H1 (cell line): ENCODE measurements at regions not wholly inside any gene's neighbourhood (a gene's known extent, or its start where the extent isn't known, plus 50 kb on each side); places are given as distances from the start of the nearest gene placed in this dataset.

Experiments used
- ASH2L ChIP-seq: fragments of 200-600, 300-600 bp; sonication (generic); IDR thresholded peaks from one replicate; pipeline ENCODE4 v1.7.1; 2017; ENCODE audit warnings: low read length
- CHD2 ChIP-seq: IDR thresholded peaks from 2 replicates; pipeline ENCODE4 v1.6.1; 2012; ENCODE audit warnings: low read length, improper control_type of control experiment
- CREB1 ChIP-seq: IDR thresholded peaks from 2 replicates; pipeline ENCODE4 v1.6.1; 2012; ENCODE audit warnings: inconsistent platforms
- EZH2 ChIP-seq: fragments of 200-600 bp; sonication (generic); IDR thresholded peaks from 2 replicates; pipeline ENCODE4 v1.7.1; 2012; ENCODE audit warnings: low read depth, mild to moderate bottlenecking, moderate library complexity, low read length, inconsistent platforms; ENCODE audit not compliant: severe bottlenecking
- MAX ChIP-seq: IDR thresholded peaks from 2 replicates; pipeline ENCODE4 v1.6.1; 2012; ENCODE audit warnings: inconsistent platforms
- NANOG ChIP-seq: IDR thresholded peaks from 2 replicates; pipeline ENCODE4 v1.6.1; 2011; ENCODE audit warnings: low read length, low read depth, mild to moderate bottlenecking, inconsistent platforms; ENCODE audit not compliant: insufficient read depth, poor library complexity, severe bottlenecking
- RFX5 ChIP-seq: IDR thresholded peaks from 2 replicates; pipeline ENCODE4 v1.6.1; 2011; ENCODE audit warnings: low read depth, low read length, improper control_type of control experiment, borderline replicate concordance
- SP2 ChIP-seq: IDR thresholded peaks from 2 replicates; pipeline ENCODE4 v1.6.1; 2012; ENCODE audit warnings: mild to moderate bottlenecking, low read length, inconsistent platforms
- TAF1 ChIP-seq: IDR thresholded peaks from 2 replicates; pipeline ENCODE4 v1.6.1; 2011; ENCODE audit warnings: mild to moderate bottlenecking, low read depth, low read length
- TCF12 ChIP-seq: IDR thresholded peaks from 2 replicates; pipeline ENCODE4 v1.6.1; 2011; ENCODE audit warnings: low read depth, mild to moderate bottlenecking, low read length
- TF ChIP-seq, protein P1 (sequence below): fragments of 300-600 bp; sonication (generic); IDR thresholded peaks from 2 replicates; pipeline ENCODE4 v1.7.1; 2012; ENCODE audit warnings: low read length, moderate library complexity, mild to moderate bottlenecking, inconsistent platforms; ENCODE audit not compliant: insufficient replicate concordance

DNA sequence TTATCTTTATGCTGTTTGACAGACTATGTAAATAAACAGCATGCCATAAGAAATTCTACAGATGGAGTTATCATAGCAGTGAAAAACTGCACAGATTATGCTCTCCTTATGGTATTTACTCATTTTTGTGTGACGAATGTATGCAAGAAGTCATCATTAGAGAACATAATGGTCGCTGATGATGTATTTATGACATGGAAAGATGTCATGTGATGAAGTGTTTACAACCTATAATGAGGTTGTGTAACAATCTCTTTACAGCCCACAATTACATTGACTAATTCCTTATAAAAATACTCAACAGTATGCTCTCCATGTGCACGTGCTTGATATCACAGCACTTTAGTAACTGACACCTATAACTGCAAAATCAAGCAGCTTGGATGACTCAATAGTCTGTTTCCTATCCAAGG is 192.4 kb downstream of the BMP2 start (continued):
- TF ChIP-seq, protein P1, sequence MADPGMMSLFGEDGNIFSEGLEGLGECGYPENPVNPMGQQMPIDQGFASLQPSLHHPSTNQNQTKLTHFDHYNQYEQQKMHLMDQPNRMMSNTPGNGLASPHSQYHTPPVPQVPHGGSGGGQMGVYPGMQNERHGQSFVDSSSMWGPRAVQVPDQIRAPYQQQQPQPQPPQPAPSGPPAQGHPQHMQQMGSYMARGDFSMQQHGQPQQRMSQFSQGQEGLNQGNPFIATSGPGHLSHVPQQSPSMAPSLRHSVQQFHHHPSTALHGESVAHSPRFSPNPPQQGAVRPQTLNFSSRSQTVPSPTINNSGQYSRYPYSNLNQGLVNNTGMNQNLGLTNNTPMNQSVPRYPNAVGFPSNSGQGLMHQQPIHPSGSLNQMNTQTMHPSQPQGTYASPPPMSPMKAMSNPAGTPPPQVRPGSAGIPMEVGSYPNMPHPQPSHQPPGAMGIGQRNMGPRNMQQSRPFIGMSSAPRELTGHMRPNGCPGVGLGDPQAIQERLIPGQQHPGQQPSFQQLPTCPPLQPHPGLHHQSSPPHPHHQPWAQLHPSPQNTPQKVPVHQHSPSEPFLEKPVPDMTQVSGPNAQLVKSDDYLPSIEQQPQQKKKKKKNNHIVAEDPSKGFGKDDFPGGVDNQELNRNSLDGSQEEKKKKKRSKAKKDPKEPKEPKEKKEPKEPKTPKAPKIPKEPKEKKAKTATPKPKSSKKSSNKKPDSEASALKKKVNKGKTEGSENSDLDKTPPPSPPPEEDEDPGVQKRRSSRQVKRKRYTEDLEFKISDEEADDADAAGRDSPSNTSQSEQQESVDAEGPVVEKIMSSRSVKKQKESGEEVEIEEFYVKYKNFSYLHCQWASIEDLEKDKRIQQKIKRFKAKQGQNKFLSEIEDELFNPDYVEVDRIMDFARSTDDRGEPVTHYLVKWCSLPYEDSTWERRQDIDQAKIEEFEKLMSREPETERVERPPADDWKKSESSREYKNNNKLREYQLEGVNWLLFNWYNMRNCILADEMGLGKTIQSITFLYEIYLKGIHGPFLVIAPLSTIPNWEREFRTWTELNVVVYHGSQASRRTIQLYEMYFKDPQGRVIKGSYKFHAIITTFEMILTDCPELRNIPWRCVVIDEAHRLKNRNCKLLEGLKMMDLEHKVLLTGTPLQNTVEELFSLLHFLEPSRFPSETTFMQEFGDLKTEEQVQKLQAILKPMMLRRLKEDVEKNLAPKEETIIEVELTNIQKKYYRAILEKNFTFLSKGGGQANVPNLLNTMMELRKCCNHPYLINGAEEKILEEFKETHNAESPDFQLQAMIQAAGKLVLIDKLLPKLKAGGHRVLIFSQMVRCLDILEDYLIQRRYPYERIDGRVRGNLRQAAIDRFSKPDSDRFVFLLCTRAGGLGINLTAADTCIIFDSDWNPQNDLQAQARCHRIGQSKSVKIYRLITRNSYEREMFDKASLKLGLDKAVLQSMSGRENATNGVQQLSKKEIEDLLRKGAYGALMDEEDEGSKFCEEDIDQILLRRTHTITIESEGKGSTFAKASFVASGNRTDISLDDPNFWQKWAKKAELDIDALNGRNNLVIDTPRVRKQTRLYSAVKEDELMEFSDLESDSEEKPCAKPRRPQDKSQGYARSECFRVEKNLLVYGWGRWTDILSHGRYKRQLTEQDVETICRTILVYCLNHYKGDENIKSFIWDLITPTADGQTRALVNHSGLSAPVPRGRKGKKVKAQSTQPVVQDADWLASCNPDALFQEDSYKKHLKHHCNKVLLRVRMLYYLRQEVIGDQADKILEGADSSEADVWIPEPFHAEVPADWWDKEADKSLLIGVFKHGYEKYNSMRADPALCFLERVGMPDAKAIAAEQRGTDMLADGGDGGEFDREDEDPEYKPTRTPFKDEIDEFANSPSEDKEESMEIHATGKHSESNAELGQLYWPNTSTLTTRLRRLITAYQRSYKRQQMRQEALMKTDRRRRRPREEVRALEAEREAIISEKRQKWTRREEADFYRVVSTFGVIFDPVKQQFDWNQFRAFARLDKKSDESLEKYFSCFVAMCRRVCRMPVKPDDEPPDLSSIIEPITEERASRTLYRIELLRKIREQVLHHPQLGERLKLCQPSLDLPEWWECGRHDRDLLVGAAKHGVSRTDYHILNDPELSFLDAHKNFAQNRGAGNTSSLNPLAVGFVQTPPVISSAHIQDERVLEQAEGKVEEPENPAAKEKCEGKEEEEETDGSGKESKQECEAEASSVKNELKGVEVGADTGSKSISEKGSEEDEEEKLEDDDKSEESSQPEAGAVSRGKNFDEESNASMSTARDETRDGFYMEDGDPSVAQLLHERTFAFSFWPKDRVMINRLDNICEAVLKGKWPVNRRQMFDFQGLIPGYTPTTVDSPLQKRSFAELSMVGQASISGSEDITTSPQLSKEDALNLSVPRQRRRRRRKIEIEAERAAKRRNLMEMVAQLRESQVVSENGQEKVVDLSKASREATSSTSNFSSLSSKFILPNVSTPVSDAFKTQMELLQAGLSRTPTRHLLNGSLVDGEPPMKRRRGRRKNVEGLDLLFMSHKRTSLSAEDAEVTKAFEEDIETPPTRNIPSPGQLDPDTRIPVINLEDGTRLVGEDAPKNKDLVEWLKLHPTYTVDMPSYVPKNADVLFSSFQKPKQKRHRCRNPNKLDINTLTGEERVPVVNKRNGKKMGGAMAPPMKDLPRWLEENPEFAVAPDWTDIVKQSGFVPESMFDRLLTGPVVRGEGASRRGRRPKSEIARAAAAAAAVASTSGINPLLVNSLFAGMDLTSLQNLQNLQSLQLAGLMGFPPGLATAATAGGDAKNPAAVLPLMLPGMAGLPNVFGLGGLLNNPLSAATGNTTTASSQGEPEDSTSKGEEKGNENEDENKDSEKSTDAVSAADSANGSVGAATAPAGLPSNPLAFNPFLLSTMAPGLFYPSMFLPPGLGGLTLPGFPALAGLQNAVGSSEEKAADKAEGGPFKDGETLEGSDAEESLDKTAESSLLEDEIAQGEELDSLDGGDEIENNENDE: no peak
- TF ChIP-seq TAF1 (no peak), EZH2 (no peak), CREB1 (no peak), RFX5 (no peak), MAX (no peak), ASH2L (no peak), TCF12 (no peak), SP2 (no peak), CHD2 (no peak), NANOG (no peak)
